ENCODE measurements at regions not wholly inside any gene's neighbourhood (a gene's known extent, or its start where the extent isn't known, plus 50 kb on each side); places are given as distances from the start of the nearest gene placed in this dataset.

- no peaks in the 10 kb centered on the region for H3K36me3 ChIP-seq (ENCODE audit: insufficient read depth, low read length)
- no peak for TF ChIP-seq EZH2 (IDR thresholded peaks at IDR 0.05)
- TF ChIP-seq POLR2AphosphoS5 (IDR thresholded peaks at IDR 0.05; ENCODE audit: borderline replicate concordance, low read depth, low read length), result no peak
- TF ChIP-seq FOXP2 (optimal IDR thresholded peaks at IDR 0.05; ENCODE audit: control extremely low read depth, extremely low read length, insufficient read depth), result no peak
- no peak overlapping the region for H3K9ac ChIP-seq (ENCODE audit: insufficient read length)
These were observed 449.0 kb upstream of the CDH5 start for GRCh38 chr16:65917466-65917865.

GRCh38 chr16:65916995-65917394 lies 449.5 kb upstream of the CDH5 start:
- TF ChIP-seq EZH2 (IDR thresholded peaks at IDR 0.05), result no peak
- no peak for TF ChIP-seq FOXP2 (optimal IDR thresholded peaks at IDR 0.05; ENCODE audit: control extremely low read depth, extremely low read length, insufficient read depth)
- no peak for TF ChIP-seq POLR2AphosphoS5 (IDR thresholded peaks at IDR 0.05; ENCODE audit: borderline replicate concordance, low read depth, low read length)

More at GRCh38 chr16:65917466-65917865, 449.0 kb upstream of the CDH5 start:
- Histone ChIP-seq H3K4me3 (no peak overlapping the region), H3K27ac (no peak overlapping the region), H3K9me3 (ENCODE audit: low read depth, low read length) (no peaks in the 10 kb centered on the region)
- no peak for DNase-seq (ENCODE audit: low read depth, low spot score)

GRCh38 chr16:65910291-65910690 lies 456.2 kb upstream of the CDH5 start:
- no peaks in the 10 kb centered on the region for H3K36me3 ChIP-seq (ENCODE audit: insufficient read depth, low read length)
- H3K4me3 ChIP-seq, result no peak overlapping the region
- no peaks in the 10 kb centered on the region for H3K9me3 ChIP-seq (ENCODE audit: low read depth, low read length)
- no peak for TF ChIP-seq POLR2AphosphoS5 (IDR thresholded peaks at IDR 0.05; ENCODE audit: borderline replicate concordance, low read depth, low read length)
- TF ChIP-seq EZH2 (IDR thresholded peaks at IDR 0.05), result no peak
- no peak for TF ChIP-seq FOXP2 (optimal IDR thresholded peaks at IDR 0.05; ENCODE audit: control extremely low read depth, extremely low read length, insufficient read depth)
- H3K9ac ChIP-seq (ENCODE audit: insufficient read length), result no peak overlapping the region
- no peak overlapping the region for H3K27ac ChIP-seq
- no peak for DNase-seq (ENCODE audit: low read depth, low spot score)

More at GRCh38 chr16:65916995-65917394, 449.5 kb upstream of the CDH5 start:
- H3K9ac ChIP-seq (ENCODE audit: insufficient read length), result no peak overlapping the region
- no peak overlapping the region for H3K27ac ChIP-seq
- DNase-seq (ENCODE audit: low read depth, low spot score), result no peak
- H3K36me3 ChIP-seq (ENCODE audit: insufficient read depth, low read length), result no peaks in the 10 kb centered on the region
- H3K9me3 ChIP-seq (ENCODE audit: low read depth, low read length), result no peaks in the 10 kb centered on the region
- no peak overlapping the region for H3K4me3 ChIP-seq

GRCh38 chr16:65909310-65910050 lies 457.0 kb upstream of the CDH5 start:
- no peaks in the 10 kb centered on the region for H3K36me3 ChIP-seq (ENCODE audit: insufficient read depth, low read length)
- TF ChIP-seq POLR2AphosphoS5 (IDR thresholded peaks at IDR 0.05; ENCODE audit: borderline replicate concordance, low read depth, low read length) (no peak), FOXP2 (optimal IDR thresholded peaks at IDR 0.05; ENCODE audit: control extremely low read depth, extremely low read length, insufficient read depth) (no peak), EZH2 (IDR thresholded peaks at IDR 0.05) (no peak)
- no peaks in the 10 kb centered on the region for H3K9me3 ChIP-seq (ENCODE audit: low read depth, low read length)
- no peak for DNase-seq (ENCODE audit: low read depth, low spot score)
- no peak overlapping the region for H3K4me3 ChIP-seq
- no peak overlapping the region for H3K9ac ChIP-seq (ENCODE audit: insufficient read length)
- no peak overlapping the region for H3K27ac ChIP-seq

GRCh38 chr16:65908568-65908967 lies 457.9 kb upstream of the CDH5 start:
- TF ChIP-seq POLR2AphosphoS5 (IDR thresholded peaks at IDR 0.05; ENCODE audit: borderline replicate concordance, low read depth, low read length) (no peak), FOXP2 (optimal IDR thresholded peaks at IDR 0.05; ENCODE audit: control extremely low read depth, extremely low read length, insufficient read depth) (no peak), EZH2 (IDR thresholded peaks at IDR 0.05) (no peak)
- no peaks in the 10 kb centered on the region for H3K36me3 ChIP-seq (ENCODE audit: insufficient read depth, low read length)
- H3K4me3 ChIP-seq, result no peak overlapping the region
- DNase-seq (ENCODE audit: low read depth, low spot score), result no peak
- H3K9ac ChIP-seq (ENCODE audit: insufficient read length), result no peak overlapping the region
- H3K9me3 ChIP-seq (ENCODE audit: low read depth, low read length), result no peaks in the 10 kb centered on the region
- no peak overlapping the region for H3K27ac ChIP-seq

- no peaks in the 10 kb centered on the region for H3K36me3 ChIP-seq (ENCODE audit: insufficient read depth, low read length)
- no peak overlapping the region for H3K4me3 ChIP-seq
- H3K9ac ChIP-seq (ENCODE audit: insufficient read length), result no peak overlapping the region
- DNase-seq (ENCODE audit: low read depth, low spot score), result no peak
- no peaks in the 10 kb centered on the region for H3K9me3 ChIP-seq (ENCODE audit: low read depth, low read length)
- TF ChIP-seq EZH2 (IDR thresholded peaks at IDR 0.05) (no peak), FOXP2 (optimal IDR thresholded peaks at IDR 0.05; ENCODE audit: control extremely low read depth, extremely low read length, insufficient read depth) (no peak), POLR2AphosphoS5 (IDR thresholded peaks at IDR 0.05; ENCODE audit: borderline replicate concordance, low read depth, low read length) (no peak)
- no peak overlapping the region for H3K27ac ChIP-seq
These were observed 461.2 kb upstream of the CDH5 start for GRCh38 chr16:65905331-65905730.

GRCh38 chr16:65896448-65897153 lies 469.9 kb upstream of the CDH5 start:
- TF ChIP-seq EZH2 (IDR thresholded peaks at IDR 0.05) (no peak), FOXP2 (optimal IDR thresholded peaks at IDR 0.05; ENCODE audit: control extremely low read depth, extremely low read length, insufficient read depth) (no peak), POLR2AphosphoS5 (IDR thresholded peaks at IDR 0.05; ENCODE audit: borderline replicate concordance, low read depth, low read length) (no peak)
- H3K4me3 ChIP-seq, result no peak overlapping the region
- H3K9ac ChIP-seq (ENCODE audit: insufficient read length), result no peak overlapping the region
- H3K27ac ChIP-seq, result no peak overlapping the region
- DNase-seq (ENCODE audit: low read depth, low spot score), result no peak
- no peaks in the 10 kb centered on the region for H3K9me3 ChIP-seq (ENCODE audit: low read depth, low read length)
- no peaks in the 10 kb centered on the region for H3K36me3 ChIP-seq (ENCODE audit: insufficient read depth, low read length)

GRCh38 chr16:65895906-65896305 lies 470.6 kb upstream of the CDH5 start:
- Histone ChIP-seq H3K4me3 (no peak overlapping the region), H3K36me3 (ENCODE audit: insufficient read depth, low read length) (no peaks in the 10 kb centered on the region), H3K27ac (no peak overlapping the region), H3K9ac (ENCODE audit: insufficient read length) (no peak overlapping the region), H3K9me3 (ENCODE audit: low read depth, low read length) (no peaks in the 10 kb centered on the region)
- TF ChIP-seq EZH2 (IDR thresholded peaks at IDR 0.05) (no peak), POLR2AphosphoS5 (IDR thresholded peaks at IDR 0.05; ENCODE audit: borderline replicate concordance, low read depth, low read length) (no peak), FOXP2 (optimal IDR thresholded peaks at IDR 0.05; ENCODE audit: control extremely low read depth, extremely low read length, insufficient read depth) (no peak)
- no peak for DNase-seq (ENCODE audit: low read depth, low spot score)
